ENCODE measurements at regions not wholly inside any gene's neighbourhood (a gene's known extent, or its start where the extent isn't known, plus 50 kb on each side); places are given as distances from the start of the nearest gene placed in this dataset.

- Histone ChIP-seq H3K4me1 (ENCODE audit: insufficient read depth, low read length, poor library complexity, severe bottlenecking) (no peaks in the 10 kb centered on the region), H3K27me3 (replicated peaks; ENCODE audit: insufficient read depth, low read depth, low read length, poor library complexity) (no peaks in the 10 kb centered on the region), H3K9me3 (ENCODE audit: low read depth, low read length, poor library complexity, severe bottlenecking) (no peaks in the 10 kb centered on the region), H3K36me3 (ENCODE audit: insufficient read depth, low read length, poor library complexity, severe bottlenecking) (no peaks in the 10 kb centered on the region), H3K27ac (ENCODE audit: low read depth, low read length, poor library complexity, severe bottlenecking) (no peak overlapping the region), H3K4me3 (ENCODE audit: low read depth, low read length, poor library complexity, severe bottlenecking) (no peak overlapping the region)
- BruUV-seq (replicated peaks): no TSS peak
- ChIA-PET CTCF (no interaction called here), POLR2A (ENCODE audit: low non-redundant PET) (no interaction called here)
- DNase-seq (ENCODE audit: low spot score): no peak
- intact Hi-C loops (cut with micrococcal nuclease; ENCODE audit: unreplicated experiment): no loop called here
- TF ChIP-seq CTCF (conservative IDR thresholded peaks at IDR 0.05; ENCODE audit: low read depth, low read length): no peak
- no peak for TF ChIP-seq EZH2 (IDR thresholded peaks at IDR 0.05; ENCODE audit: borderline replicate concordance, low read depth, low read length, poor library complexity, severe bottlenecking)
Observed at GRCh38 chr6:65799389-65799788, 92.4 kb upstream of the EYS start.

- Histone ChIP-seq H3K4me1 (ENCODE audit: insufficient read depth, low read length, poor library complexity, severe bottlenecking) (no peaks in the 10 kb centered on the region), H3K27me3 (replicated peaks; ENCODE audit: insufficient read depth, low read depth, low read length, poor library complexity) (no peaks in the 10 kb centered on the region), H3K36me3 (ENCODE audit: insufficient read depth, low read length, poor library complexity, severe bottlenecking) (no peaks in the 10 kb centered on the region), H3K27ac (ENCODE audit: low read depth, low read length, poor library complexity, severe bottlenecking) (no peak overlapping the region), H3K4me3 (ENCODE audit: low read depth, low read length, poor library complexity, severe bottlenecking) (no peak overlapping the region), H3K9me3 (ENCODE audit: low read depth, low read length, poor library complexity, severe bottlenecking) (peaks cover under 1% of the 10 kb centered on the region)
- ChIA-PET POLR2A (ENCODE audit: low non-redundant PET) (no interaction called here), CTCF (no interaction called here)
- DNase-seq (ENCODE audit: low spot score): no peak
- TF ChIP-seq CTCF (conservative IDR thresholded peaks at IDR 0.05; ENCODE audit: low read depth, low read length): no peak
- no peak for TF ChIP-seq EZH2 (IDR thresholded peaks at IDR 0.05; ENCODE audit: borderline replicate concordance, low read depth, low read length, poor library complexity, severe bottlenecking)
- intact Hi-C loops (cut with micrococcal nuclease; ENCODE audit: unreplicated experiment): no loop called here
- no TSS peak for BruUV-seq (replicated peaks)
Observed at GRCh38 chr6:65798280-65799014, 91.4 kb upstream of the EYS start.

GRCh38 chr6:65790666-65791065 is 83.6 kb upstream of the EYS start:
- H3K27me3 ChIP-seq (replicated peaks; ENCODE audit: insufficient read depth, low read depth, low read length, poor library complexity): no peaks in the 10 kb centered on the region
- no peak for DNase-seq (ENCODE audit: low spot score)
- no TSS peak for BruUV-seq (replicated peaks)
- H3K9me3 ChIP-seq (ENCODE audit: low read depth, low read length, poor library complexity, severe bottlenecking): peaks cover 9% of the 10 kb centered on the region
- TF ChIP-seq EZH2 (IDR thresholded peaks at IDR 0.05; ENCODE audit: borderline replicate concordance, low read depth, low read length, poor library complexity, severe bottlenecking) (no peak), CTCF (conservative IDR thresholded peaks at IDR 0.05; ENCODE audit: low read depth, low read length) (no peak)
- no peaks in the 10 kb centered on the region for H3K4me1 ChIP-seq (ENCODE audit: insufficient read depth, low read length, poor library complexity, severe bottlenecking)
- POLR2A ChIA-PET (ENCODE audit: low non-redundant PET): no interaction called here
- no peaks in the 10 kb centered on the region for H3K36me3 ChIP-seq (ENCODE audit: insufficient read depth, low read length, poor library complexity, severe bottlenecking)
- CTCF ChIA-PET: no interaction called here
- H3K27ac ChIP-seq (ENCODE audit: low read depth, low read length, poor library complexity, severe bottlenecking): no peak overlapping the region
- intact Hi-C loops (cut with micrococcal nuclease; ENCODE audit: unreplicated experiment): no loop called here
- no peak overlapping the region for H3K4me3 ChIP-seq (ENCODE audit: low read depth, low read length, poor library complexity, severe bottlenecking)

All from A673 (cell line).